ENCODE measurements at regions not wholly inside any gene's neighbourhood (a gene's known extent, or its start where the extent isn't known, plus 50 kb on each side); places are given as distances from the start of the nearest gene placed in this dataset.

- H3K9me3 ChIP-seq (ENCODE audit: control insufficient read depth in 2 of 2, insufficient read depth in 1 of 2, low read length in 1 of 2): peaks cover 0 to 4% of the 10 kb centered on the region in 2 donors
- WGBS: 83% methylated on average over 5 of the region's 5 CpGs
- no peaks in the 10 kb centered on the region for H3K36me3 ChIP-seq (ENCODE audit: control insufficient read depth in 2 of 2, insufficient read depth in 2 of 2, low read length in 1 of 2)
- no peaks in the 10 kb centered on the region for H3K4me1 ChIP-seq (ENCODE audit: control insufficient read depth in 2 of 2, insufficient read depth in 2 of 2, low read length in 2 of 2)
- no peak overlapping the region for H3K4me3 ChIP-seq (ENCODE audit: low read length in 2 of 2)
- no peak overlapping the region for H3K27ac ChIP-seq (ENCODE audit: low read depth in 1 of 2, low read length in 1 of 2)
- DNase-seq (ENCODE audit: low read depth in 6 of 9, low spot score in 9 of 9): no peak
- no peaks in the 10 kb centered on the region for H3K27me3 ChIP-seq (ENCODE audit: control insufficient read depth in 2 of 2, insufficient read depth in 1 of 2, low read length in 1 of 2)
Measured at GRCh38 chr10:7015457-7015856, 395.4 kb downstream of the SFMBT2 start.

GRCh38 chr10:7014721-7015120 lies 396.1 kb downstream of the SFMBT2 start:
- no peak overlapping the region for H3K4me3 ChIP-seq (ENCODE audit: low read length in 2 of 2)
- H3K27me3 ChIP-seq (ENCODE audit: control insufficient read depth in 2 of 2, insufficient read depth in 1 of 2, low read length in 1 of 2): no peaks in the 10 kb centered on the region
- H3K4me1 ChIP-seq (ENCODE audit: control insufficient read depth in 2 of 2, insufficient read depth in 2 of 2, low read length in 2 of 2): no peaks in the 10 kb centered on the region
- DNase-seq (ENCODE audit: low read depth in 6 of 9, low spot score in 9 of 9): no peak
- 96% methylated on average over 4 of the region's 4 CpGs for WGBS
- no peak overlapping the region for H3K27ac ChIP-seq (ENCODE audit: low read depth in 1 of 2, low read length in 1 of 2)
- no peaks in the 10 kb centered on the region for H3K36me3 ChIP-seq (ENCODE audit: control insufficient read depth in 2 of 2, insufficient read depth in 2 of 2, low read length in 1 of 2)
- peaks cover 0 to 4% of the 10 kb centered on the region in 2 donors for H3K9me3 ChIP-seq (ENCODE audit: control insufficient read depth in 2 of 2, insufficient read depth in 1 of 2, low read length in 1 of 2)

- 98% methylated on average over 2 of the region's 2 CpGs for WGBS
- H3K27ac ChIP-seq (ENCODE audit: low read depth in 1 of 2, low read length in 1 of 2): no peak overlapping the region
- H3K9me3 ChIP-seq (ENCODE audit: control insufficient read depth in 2 of 2, insufficient read depth in 1 of 2, low read length in 1 of 2): no peaks in the 10 kb centered on the region
- H3K27me3 ChIP-seq (ENCODE audit: control insufficient read depth in 2 of 2, insufficient read depth in 1 of 2, low read length in 1 of 2): no peaks in the 10 kb centered on the region
- no peaks in the 10 kb centered on the region for H3K36me3 ChIP-seq (ENCODE audit: control insufficient read depth in 2 of 2, insufficient read depth in 2 of 2, low read length in 1 of 2)
- no peak for DNase-seq (ENCODE audit: low read depth in 6 of 9, low spot score in 9 of 9)
- no peak overlapping the region for H3K4me3 ChIP-seq (ENCODE audit: low read length in 2 of 2)
- no peaks in the 10 kb centered on the region for H3K4me1 ChIP-seq (ENCODE audit: control insufficient read depth in 2 of 2, insufficient read depth in 2 of 2, low read length in 2 of 2)
Measured at GRCh38 chr10:7011994-7012393, 398.8 kb downstream of the SFMBT2 start.

GRCh38 chr10:7008645-7009044 lies 402.2 kb downstream of the SFMBT2 start:
- Histone ChIP-seq H3K4me3 (ENCODE audit: low read length in 2 of 2) (no peak overlapping the region), H3K9me3 (ENCODE audit: control insufficient read depth in 2 of 2, insufficient read depth in 1 of 2, low read length in 1 of 2) (no peaks in the 10 kb centered on the region), H3K4me1 (ENCODE audit: control insufficient read depth in 2 of 2, insufficient read depth in 2 of 2, low read length in 2 of 2) (peaks cover 0 to 8% of the 10 kb centered on the region in 2 donors), H3K27ac (ENCODE audit: low read depth in 1 of 2, low read length in 1 of 2) (no peak overlapping the region), H3K27me3 (ENCODE audit: control insufficient read depth in 2 of 2, insufficient read depth in 1 of 2, low read length in 1 of 2) (no peaks in the 10 kb centered on the region), H3K36me3 (ENCODE audit: control insufficient read depth in 2 of 2, insufficient read depth in 2 of 2, low read length in 1 of 2) (no peaks in the 10 kb centered on the region)
- no peak for DNase-seq (ENCODE audit: low read depth in 6 of 9, low spot score in 9 of 9)
- WGBS: over 99% methylated on average over 2 of the region's 2 CpGs

GRCh38 chr10:7007600-7008190 lies 403.1 kb downstream of the SFMBT2 start:
- peaks cover 0 to 8% of the 10 kb centered on the region in 2 donors for H3K4me1 ChIP-seq (ENCODE audit: control insufficient read depth in 2 of 2, insufficient read depth in 2 of 2, low read length in 2 of 2)
- H3K4me3 ChIP-seq (ENCODE audit: low read length in 2 of 2): no peak overlapping the region
- DNase-seq (ENCODE audit: low read depth in 6 of 9, low spot score in 9 of 9): no peak
- no peaks in the 10 kb centered on the region for H3K36me3 ChIP-seq (ENCODE audit: control insufficient read depth in 2 of 2, insufficient read depth in 2 of 2, low read length in 1 of 2)
- no peaks in the 10 kb centered on the region for H3K9me3 ChIP-seq (ENCODE audit: control insufficient read depth in 2 of 2, insufficient read depth in 1 of 2, low read length in 1 of 2)
- H3K27me3 ChIP-seq (ENCODE audit: control insufficient read depth in 2 of 2, insufficient read depth in 1 of 2, low read length in 1 of 2): no peaks in the 10 kb centered on the region
- 87% methylated on average over 8 of the region's 8 CpGs for WGBS
- no peak overlapping the region for H3K27ac ChIP-seq (ENCODE audit: low read depth in 1 of 2, low read length in 1 of 2)

- Histone ChIP-seq H3K9me3 (ENCODE audit: control insufficient read depth in 2 of 2, insufficient read depth in 1 of 2, low read length in 1 of 2) (no peaks in the 10 kb centered on the region), H3K4me3 (ENCODE audit: low read length in 2 of 2) (no peak overlapping the region), H3K27me3 (ENCODE audit: control insufficient read depth in 2 of 2, insufficient read depth in 1 of 2, low read length in 1 of 2) (no peaks in the 10 kb centered on the region), H3K36me3 (ENCODE audit: control insufficient read depth in 2 of 2, insufficient read depth in 2 of 2, low read length in 1 of 2) (no peaks in the 10 kb centered on the region), H3K4me1 (ENCODE audit: control insufficient read depth in 2 of 2, insufficient read depth in 2 of 2, low read length in 2 of 2) (peaks cover 0 to 8% of the 10 kb centered on the region in 2 donors), H3K27ac (ENCODE audit: low read depth in 1 of 2, low read length in 1 of 2) (no peak overlapping the region)
- DNase-seq (ENCODE audit: low read depth in 6 of 9, low spot score in 9 of 9): peak in 1 of 9 donors; percentile 19
- WGBS: 11% methylated on average over 2 of the region's 2 CpGs
Measured at GRCh38 chr10:7006566-7006965, 404.3 kb downstream of the SFMBT2 start.

- Histone ChIP-seq H3K4me3 (ENCODE audit: low read length in 2 of 2) (no peak overlapping the region), H3K27ac (ENCODE audit: low read depth in 1 of 2, low read length in 1 of 2) (no peak overlapping the region), H3K4me1 (ENCODE audit: control insufficient read depth in 2 of 2, insufficient read depth in 2 of 2, low read length in 2 of 2) (peaks cover 0 to 8% of the 10 kb centered on the region in 2 donors), H3K9me3 (ENCODE audit: control insufficient read depth in 2 of 2, insufficient read depth in 1 of 2, low read length in 1 of 2) (no peaks in the 10 kb centered on the region), H3K27me3 (ENCODE audit: control insufficient read depth in 2 of 2, insufficient read depth in 1 of 2, low read length in 1 of 2) (no peaks in the 10 kb centered on the region), H3K36me3 (ENCODE audit: control insufficient read depth in 2 of 2, insufficient read depth in 2 of 2, low read length in 1 of 2) (no peaks in the 10 kb centered on the region)
- peak in 1 of 9 donors; percentile 17 for DNase-seq (ENCODE audit: low read depth in 6 of 9, low spot score in 9 of 9)
- WGBS: 41% methylated on average over 4 of the region's 4 CpGs
Measured at GRCh38 chr10:7003831-7004395, 406.9 kb downstream of the SFMBT2 start.

- Histone ChIP-seq H3K4me3 (ENCODE audit: low read length in 2 of 2) (no peak overlapping the region), H3K27me3 (ENCODE audit: control insufficient read depth in 2 of 2, insufficient read depth in 1 of 2, low read length in 1 of 2) (no peaks in the 10 kb centered on the region), H3K4me1 (ENCODE audit: control insufficient read depth in 2 of 2, insufficient read depth in 2 of 2, low read length in 2 of 2) (peaks cover 0 to 3% of the 10 kb centered on the region in 2 donors), H3K27ac (ENCODE audit: low read depth in 1 of 2, low read length in 1 of 2) (no peak overlapping the region), H3K9me3 (ENCODE audit: control insufficient read depth in 2 of 2, insufficient read depth in 1 of 2, low read length in 1 of 2) (no peaks in the 10 kb centered on the region), H3K36me3 (ENCODE audit: control insufficient read depth in 2 of 2, insufficient read depth in 2 of 2, low read length in 1 of 2) (no peaks in the 10 kb centered on the region)
- 99% methylated on average over 4 of the region's 4 CpGs for WGBS
- no peak for DNase-seq (ENCODE audit: low read depth in 6 of 9, low spot score in 9 of 9)
Measured at GRCh38 chr10:7000061-7000460, 410.8 kb downstream of the SFMBT2 start.

GRCh38 chr10:6999232-6999925 lies 411.5 kb downstream of the SFMBT2 start:
- peaks cover 0 to 3% of the 10 kb centered on the region in 2 donors for H3K4me1 ChIP-seq (ENCODE audit: control insufficient read depth in 2 of 2, insufficient read depth in 2 of 2, low read length in 2 of 2)
- WGBS: 92% methylated on average over 2 of the region's 2 CpGs
- no peak overlapping the region for H3K4me3 ChIP-seq (ENCODE audit: low read length in 2 of 2)
- no peak for DNase-seq (ENCODE audit: low read depth in 6 of 9, low spot score in 9 of 9)
- no peaks in the 10 kb centered on the region for H3K36me3 ChIP-seq (ENCODE audit: control insufficient read depth in 2 of 2, insufficient read depth in 2 of 2, low read length in 1 of 2)
- no peaks in the 10 kb centered on the region for H3K9me3 ChIP-seq (ENCODE audit: control insufficient read depth in 2 of 2, insufficient read depth in 1 of 2, low read length in 1 of 2)
- H3K27ac ChIP-seq (ENCODE audit: low read depth in 1 of 2, low read length in 1 of 2): no peak overlapping the region
- H3K27me3 ChIP-seq (ENCODE audit: control insufficient read depth in 2 of 2, insufficient read depth in 1 of 2, low read length in 1 of 2): no peaks in the 10 kb centered on the region
